ENCODE measurements at regions not wholly inside any gene's neighbourhood (a gene's known extent, or its start where the extent isn't known, plus 50 kb on each side); places are given as distances from the start of the nearest gene placed in this dataset.
"Not testable (repeated sequence)": the region's sequence is repeated elsewhere in the genome, so short reads cannot be mapped to it uniquely, and the experiment has no call there.

DNA sequence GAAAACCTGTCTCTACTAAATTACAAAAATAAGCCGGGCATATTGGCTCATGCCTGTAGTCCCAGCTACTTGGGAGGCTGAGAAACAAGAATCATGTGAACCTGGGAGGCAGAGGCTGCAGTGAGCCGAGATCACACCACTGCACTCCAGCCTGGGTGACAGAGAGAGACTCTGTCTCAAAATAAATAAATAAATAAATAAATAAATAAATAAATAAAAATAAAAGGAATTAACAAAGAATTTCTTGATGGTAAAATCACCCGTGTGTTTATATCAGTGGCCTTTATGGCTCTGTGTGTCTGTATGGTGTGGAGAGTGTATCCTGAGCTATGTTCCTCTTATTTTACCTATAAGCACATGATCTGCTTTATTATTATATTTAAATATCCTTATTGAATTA is 520.5 kb upstream of the PFKP start:
- not testable (repeated sequence) for H3K4me3 ChIP-seq (ENCODE audit: low read length); DNase-seq (ENCODE audit: low read depth, low spot score)

DNA sequence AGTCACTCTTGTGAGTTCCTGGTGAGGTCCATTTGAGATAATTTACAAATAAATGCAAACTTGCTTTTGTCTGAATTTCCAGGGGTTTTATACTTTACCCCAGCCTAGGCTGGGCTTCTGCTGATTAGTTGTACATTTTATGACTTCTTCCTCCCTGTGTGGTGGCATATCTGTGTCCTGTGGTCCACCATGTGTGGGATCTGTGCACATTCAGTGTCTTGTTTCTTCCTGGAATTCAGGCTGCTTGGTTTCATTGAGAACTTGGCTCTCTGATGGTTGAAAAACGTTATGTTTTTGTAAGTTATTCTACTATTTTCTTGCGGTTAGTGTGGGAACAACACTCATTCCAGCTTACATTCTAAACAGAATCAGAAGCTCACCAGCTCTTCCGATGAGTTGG is 523.4 kb upstream of the PFKP start:
- peak; percentile 77 for DNase-seq (ENCODE audit: low read depth, low spot score)
- peak overlapping the region; percentile 51 for H3K4me3 ChIP-seq (ENCODE audit: low read length)

GRCh38 chr10:2543142-2543886 is 524.0 kb upstream of the PFKP start:
- DNase-seq (ENCODE audit: low read depth, low spot score): peak; percentile 57
- H3K4me3 ChIP-seq (ENCODE audit: low read length): peak overlapping the region; percentile 51

- H3K4me3 ChIP-seq (ENCODE audit: low read length): peak overlapping the region; percentile 48
- DNase-seq (ENCODE audit: low read depth, low spot score): peak; percentile 98
Measured at GRCh38 chr10:2541176-2541575, 526.2 kb upstream of the PFKP start.

DNA sequence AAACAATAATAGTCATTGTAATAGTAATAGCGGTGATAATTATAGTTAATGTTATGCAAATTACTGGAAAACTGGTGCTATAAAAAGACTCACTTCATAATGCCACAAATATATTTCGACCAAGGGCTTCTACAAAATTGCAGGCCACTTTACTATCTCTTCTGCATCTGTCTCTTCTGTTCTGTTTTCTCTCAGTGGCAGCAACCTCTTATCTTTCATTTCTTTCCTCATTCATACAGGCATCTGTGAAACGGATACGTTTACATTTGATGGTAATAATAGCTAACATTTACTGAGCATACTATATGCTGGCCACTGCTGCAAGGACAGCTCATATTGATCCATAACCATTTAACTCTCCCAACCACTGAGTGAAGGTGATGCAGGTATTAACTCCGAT is 537.4 kb upstream of the PFKP start:
- no peak overlapping the region for H3K4me3 ChIP-seq (ENCODE audit: low read length)
- DNase-seq (ENCODE audit: low read depth, low spot score): no peak

- no peak for DNase-seq (ENCODE audit: low read depth, low spot score)
- H3K4me3 ChIP-seq (ENCODE audit: low read length): no peak overlapping the region
Measured at GRCh38 chr10:2525781-2526180, 541.6 kb upstream of the PFKP start.

- no peak for DNase-seq (ENCODE audit: low read depth, low spot score)
- no peak overlapping the region for H3K4me3 ChIP-seq (ENCODE audit: low read length)
Measured at GRCh38 chr10:2519139-2519538, 548.2 kb upstream of the PFKP start.

DNA sequence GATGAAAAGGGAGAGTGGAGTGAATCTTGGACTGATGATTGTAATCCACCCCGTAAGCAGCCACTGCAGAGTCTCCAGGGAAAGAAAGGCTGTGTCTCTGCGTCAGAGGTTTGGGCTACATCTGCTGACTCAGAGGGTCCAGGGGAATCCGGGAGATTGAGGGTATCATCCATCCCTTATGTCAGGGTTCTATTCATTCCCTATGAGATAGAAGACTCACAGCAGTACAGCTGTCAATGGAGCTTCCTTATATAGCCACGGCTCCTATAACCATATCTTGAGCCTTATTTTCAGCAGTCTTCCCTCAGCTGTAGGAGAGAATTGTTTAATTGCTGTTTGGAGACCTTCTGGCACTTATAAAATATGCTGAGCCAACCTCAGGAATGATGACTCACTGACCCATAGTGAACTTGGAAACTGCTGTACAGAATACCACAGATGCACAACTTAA is 558.2 kb upstream of the PFKP start:
- no peak overlapping the region for H3K4me3 ChIP-seq (ENCODE audit: low read length)
- no peak for DNase-seq (ENCODE audit: low read depth, low spot score)

GRCh38 chr10:2501366-2501940 is 565.9 kb upstream of the PFKP start:
- not testable (repeated sequence) for H3K4me3 ChIP-seq (ENCODE audit: low read length); DNase-seq (ENCODE audit: low read depth, low spot score)

GRCh38 chr10:2494399-2494798 is 572.9 kb upstream of the PFKP start:
- no peak overlapping the region for H3K4me3 ChIP-seq (ENCODE audit: low read length)
- no peak for DNase-seq (ENCODE audit: low read depth, low spot score)

DNA sequence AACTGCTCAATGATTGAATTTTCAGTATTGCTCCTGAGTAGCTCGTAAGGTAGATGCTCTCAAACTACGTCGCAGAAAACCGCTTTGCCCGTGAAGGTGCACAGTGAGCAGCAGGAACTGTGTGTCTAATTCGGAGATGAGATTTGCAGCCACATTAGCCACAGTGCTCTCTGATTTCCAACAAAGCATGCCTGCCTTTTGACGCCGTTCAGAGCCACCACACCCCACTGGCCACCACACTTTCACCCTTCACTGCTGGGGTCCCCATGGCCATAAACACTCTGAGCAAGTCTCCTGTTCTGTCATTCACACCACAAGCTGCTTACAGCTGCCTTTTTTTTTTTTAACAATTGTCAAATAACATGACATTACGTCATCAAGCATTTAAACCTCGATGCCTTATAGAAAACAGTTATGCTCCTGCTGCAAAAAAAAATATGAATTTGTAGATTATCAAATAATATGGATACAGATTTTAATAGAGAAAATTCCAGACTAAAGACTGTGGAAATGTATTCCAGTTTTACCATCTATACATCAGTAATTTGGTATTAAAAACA is 578.8 kb upstream of the PFKP start:
- no peak for DNase-seq (ENCODE audit: low read depth, low spot score)
- H3K4me3 ChIP-seq (ENCODE audit: low read length): no peak overlapping the region

DNA sequence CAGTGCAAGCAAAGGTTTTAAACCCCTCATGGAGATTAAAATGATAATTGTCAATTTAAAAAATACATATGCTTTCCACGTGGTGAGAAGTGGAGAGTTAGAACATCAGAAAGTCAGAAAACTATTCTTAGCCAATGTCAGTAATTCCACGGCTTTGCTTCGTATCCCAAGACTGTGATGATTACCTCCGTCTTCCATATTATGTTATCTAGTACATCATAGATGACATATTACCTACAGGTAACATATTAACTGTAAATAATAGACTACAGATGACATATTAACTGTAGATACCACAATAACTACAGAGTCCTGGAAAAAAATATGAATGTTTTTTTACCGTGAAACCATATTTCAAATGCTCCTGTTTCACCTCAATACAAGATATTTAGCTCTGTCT is 579.4 kb upstream of the PFKP start:
- H3K4me3 ChIP-seq (ENCODE audit: low read length): no peak overlapping the region
- no peak for DNase-seq (ENCODE audit: low read depth, low spot score)

- H3K4me3 ChIP-seq (ENCODE audit: low read length): no peak overlapping the region
- DNase-seq (ENCODE audit: low read depth, low spot score): no peak
Measured at GRCh38 chr10:2478656-2479055, 588.7 kb upstream of the PFKP start.

DNA sequence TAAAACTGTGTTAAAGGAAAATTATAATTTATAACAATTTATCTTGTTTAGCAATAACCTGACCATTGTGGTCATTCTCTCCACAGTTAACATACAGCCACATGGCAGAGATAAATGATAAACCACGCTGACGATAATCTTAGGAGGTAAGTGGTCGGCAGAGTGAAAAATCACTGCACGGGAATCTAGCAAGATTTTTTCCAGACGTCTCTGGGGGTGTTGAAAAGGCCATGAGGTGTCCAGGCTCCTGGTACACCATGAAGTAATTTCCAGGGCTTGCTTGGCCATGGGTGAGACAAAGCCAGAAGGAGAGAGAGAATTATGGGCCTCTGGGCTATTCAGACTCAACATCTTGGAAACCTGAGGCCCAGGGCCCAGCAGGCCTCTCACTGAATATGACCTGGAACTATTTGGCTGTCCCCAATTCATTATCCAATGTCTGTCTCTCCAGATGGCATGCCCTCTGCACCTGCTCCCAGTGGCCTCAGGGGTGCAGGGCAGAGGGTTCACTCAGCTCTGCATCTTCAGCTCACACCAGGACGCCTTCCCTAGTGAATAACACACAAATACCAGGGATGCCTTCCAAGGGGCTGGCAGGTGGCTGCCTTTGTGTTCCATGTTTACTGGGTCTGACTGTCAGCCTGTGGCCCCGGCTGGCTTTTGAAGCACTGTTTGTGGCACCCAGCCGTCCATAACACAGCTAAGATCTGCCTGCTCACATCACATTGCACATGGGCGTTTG is 590.4 kb upstream of the PFKP start:
- H3K4me3 ChIP-seq (ENCODE audit: low read length): no peak overlapping the region
- DNase-seq (ENCODE audit: low read depth, low spot score): no peak

- DNase-seq (ENCODE audit: low read depth, low spot score): no peak
- no peak overlapping the region for H3K4me3 ChIP-seq (ENCODE audit: low read length)
Measured at GRCh38 chr10:2476218-2476811, 591.0 kb upstream of the PFKP start.

DNA sequence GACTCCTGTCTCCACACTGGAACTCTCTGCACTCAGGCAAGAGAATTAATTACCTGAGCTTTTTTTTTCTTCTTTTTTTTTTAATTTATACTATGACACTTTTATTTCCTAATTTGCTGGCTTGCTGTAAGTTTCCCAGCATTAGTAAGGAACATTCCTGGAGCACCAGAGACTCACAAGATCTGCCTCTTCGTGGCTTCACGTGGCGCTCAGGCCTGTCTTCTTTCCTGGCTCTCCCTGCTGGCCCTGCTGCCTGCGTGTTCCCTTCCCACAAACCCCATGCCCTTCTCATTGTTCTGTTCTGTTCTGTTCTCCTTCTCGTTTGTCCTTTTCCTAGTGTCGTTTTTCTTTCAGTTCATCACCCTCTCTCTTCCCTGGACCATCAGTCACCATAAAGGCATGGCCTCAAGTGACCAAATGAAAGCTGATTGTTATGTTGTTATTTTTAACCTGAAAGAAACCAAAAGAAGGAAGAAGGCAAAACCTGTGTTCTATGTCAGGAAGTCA is 591.6 kb upstream of the PFKP start:
- no peak for DNase-seq (ENCODE audit: low read depth, low spot score)
- no peak overlapping the region for H3K4me3 ChIP-seq (ENCODE audit: low read length)

DNA sequence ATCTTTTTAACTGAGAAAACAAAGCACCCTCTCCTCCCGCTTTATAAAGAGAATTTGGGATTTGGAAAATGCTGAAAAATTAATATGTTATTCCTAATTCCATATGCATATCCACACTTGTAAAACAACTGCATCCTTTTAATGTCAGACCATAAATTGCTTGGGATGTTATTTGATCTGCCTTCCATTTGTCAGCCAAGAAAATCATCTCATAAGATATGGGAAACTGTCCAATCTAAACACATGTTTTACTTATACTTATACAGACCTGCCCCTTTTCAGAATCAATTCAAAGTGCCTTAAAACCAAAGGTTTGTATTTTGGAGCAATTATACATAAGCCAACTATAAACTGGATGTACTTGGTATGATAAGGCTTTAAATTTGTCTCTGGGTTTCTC is 595.5 kb upstream of the PFKP start:
- no peak overlapping the region for H3K4me3 ChIP-seq (ENCODE audit: low read length)
- no peak for DNase-seq (ENCODE audit: low read depth, low spot score)

GRCh38 chr10:2469802-2470201 is 597.5 kb upstream of the PFKP start:
- H3K4me3 ChIP-seq (ENCODE audit: low read length): no peak overlapping the region
- DNase-seq (ENCODE audit: low read depth, low spot score): no peak

GRCh38 chr10:2464483-2464882 is 602.9 kb upstream of the PFKP start:
- no peak for DNase-seq (ENCODE audit: low read depth, low spot score)

More at GRCh38 chr10:2464483-2464882, 602.9 kb upstream of the PFKP start:
- H3K4me3 ChIP-seq (ENCODE audit: low read length): no peak overlapping the region

All from Jurkat, Clone E6-1 (cell line).